GM23338 (cell line): ENCODE measurements at regions not wholly inside any gene's neighbourhood (a gene's known extent, or its start where the extent isn't known, plus 50 kb on each side); places are given as distances from the start of the nearest gene placed in this dataset.

Experiments used
- ATAC-seq: fragments of 200-7000 bp; cut with Tn5 transposase; 3 replicates; pipeline ENCODE4 v1.9.1; 2020
- DNase-seq: peaks from one replicate; pipeline ENCODE4 v3.0.0-alpha.2; 2015; ENCODE audit warnings: low spot score
- H2AFZ ChIP-seq: fragments of 200-600 bp; sonication (generic); 2 replicates; pipeline ENCODE4 v1.8.0; 2016; ENCODE audit warnings: antibody characterized with exemption, mild to moderate bottlenecking, moderate library complexity
- H3F3A ChIP-seq: fragments of 200-600 bp; sonication (generic); replicated peaks from 2 replicates; pipeline ENCODE4 v1.8.0; 2017; ENCODE audit warnings: antibody characterized with exemption, mixed run types, low read depth
- H3K27ac ChIP-seq: fragments of 200-600 bp; sonication (generic); 2 replicates; pipeline ENCODE4 v1.6.1; 2016; ENCODE audit warnings: low read depth
- H3K27me3 ChIP-seq: fragments of 200-600 bp; sonication (generic); 2 replicates; pipeline ENCODE4 v1.8.0; 2016; ENCODE audit warnings: mild to moderate bottlenecking, mixed run types, moderate library complexity; ENCODE audit not compliant: insufficient read depth
- H3K36me3 ChIP-seq: fragments of 200-600 bp; sonication (generic); 2 replicates; pipeline ENCODE4 v1.8.0; 2016; ENCODE audit warnings: mild to moderate bottlenecking; ENCODE audit not compliant: insufficient read depth
- H3K4me1 ChIP-seq: fragments of 200-600 bp; sonication (generic); 2 replicates; pipeline ENCODE4 v1.8.0; 2016; ENCODE audit warnings: mild to moderate bottlenecking, moderate library complexity; ENCODE audit not compliant: insufficient read depth
- H3K4me2 ChIP-seq: fragments of 200-600 bp; sonication (generic); 2 replicates; pipeline ENCODE4 v1.7.1; 2017; ENCODE audit warnings: mixed run types
- H3K4me3 ChIP-seq: fragments of 200-600 bp; sonication (generic); 2 replicates; pipeline ENCODE4 v1.6.1; 2016; ENCODE audit warnings: mixed run types
- H3K79me2 ChIP-seq: fragments of 200-600 bp; sonication (generic); replicated peaks from 2 replicates; pipeline ENCODE4 v1.8.0; 2017; ENCODE audit warnings: mild to moderate bottlenecking; ENCODE audit not compliant: insufficient read depth
- H3K9me2 ChIP-seq: fragments of 200-600 bp; sonication (generic); 2 replicates; pipeline ENCODE4 v1.8.0; 2017; ENCODE audit not compliant: insufficient read depth
- H4K20me1 ChIP-seq: fragments of 200-600 bp; sonication (generic); replicated peaks from 2 replicates; pipeline ENCODE4 v1.8.0; 2017; ENCODE audit warnings: mild to moderate bottlenecking; ENCODE audit not compliant: insufficient read depth
- H3K27ac Mint-ChIP-seq: 2 replicates; pipeline ENCODE4 v1.8.0; 2020; ENCODE audit warnings: inconsistent platforms, mild to moderate bottlenecking, moderate library complexity, mixed read lengths
- H3K27me3 Mint-ChIP-seq: 3 replicates; pipeline ENCODE4 v1.8.0; 2022; ENCODE audit warnings: low read depth, mild to moderate bottlenecking, moderate library complexity, mixed read lengths, inconsistent platforms; ENCODE audit not compliant: insufficient read depth, poor library complexity
- H3K36me3 Mint-ChIP-seq: 3 replicates; pipeline ENCODE4 v1.8.0; 2021; ENCODE audit warnings: low read depth, mild to moderate bottlenecking, inconsistent platforms, moderate library complexity, mixed read lengths
- H3K4me1 Mint-ChIP-seq: 3 replicates; pipeline ENCODE4 v1.8.0; 2020; ENCODE audit warnings: mild to moderate bottlenecking, inconsistent platforms, mixed read lengths
- H3K4me3 Mint-ChIP-seq: 3 replicates; pipeline ENCODE4 v1.8.0; 2021; ENCODE audit warnings: moderate library complexity, mild to moderate bottlenecking, inconsistent platforms, mixed read lengths
- H3K9me3 Mint-ChIP-seq: 3 replicates; pipeline ENCODE4 v1.8.0; 2020; ENCODE audit warnings: moderate library complexity, mild to moderate bottlenecking, inconsistent platforms, mixed read lengths
- CREB1 ChIP-seq: fragments of 250-450 bp; sonication (Bioruptor Pico); IDR thresholded peaks from 2 replicates; pipeline ENCODE4 v1.5.0; 2020; ENCODE audit warnings: low read depth, mild to moderate bottlenecking, moderate library complexity
- EZH2 ChIP-seq: fragments of 200-600 bp; sonication (generic); IDR thresholded peaks from one replicate; pipeline ENCODE4 v1.8.0; 2017; ENCODE audit warnings: antibody characterized with exemption, mild to moderate bottlenecking, low read depth; ENCODE audit not compliant: unreplicated experiment
- EZH2phosphoT487 ChIP-seq: fragments of 200-600 bp; sonication (generic); IDR thresholded peaks from one replicate; pipeline ENCODE4 v1.8.1; 2018; ENCODE audit warnings: antibody characterized with exemption; ENCODE audit not compliant: unreplicated experiment
- JUNB ChIP-seq: IDR thresholded peaks from one replicate; pipeline ENCODE4 v1.6.1; 2016; ENCODE audit warnings: antibody characterized with exemption; ENCODE audit not compliant: unreplicated experiment
- NANOG ChIP-seq: IDR thresholded peaks from 2 replicates; pipeline ENCODE4 v1.6.1; 2016; ENCODE audit warnings: antibody characterized with exemption, borderline replicate concordance
- POLR2AphosphoS5 ChIP-seq: IDR thresholded peaks from 2 replicates; pipeline ENCODE4 v1.6.1; 2016; ENCODE audit warnings: antibody characterized with exemption, low read depth
- STAT1 ChIP-seq: IDR thresholded peaks from one replicate; pipeline ENCODE4 v1.6.1; 2016; ENCODE audit warnings: antibody characterized with exemption; ENCODE audit not compliant: unreplicated experiment
- ZNF114 ChIP-seq: fragments of 250-450 bp; sonication (Bioruptor Pico); IDR thresholded peaks from 2 replicates; pipeline ENCODE4 v1.5.0; 2020; ENCODE audit warnings: mild to moderate bottlenecking, moderate library complexity
- ZNF331 ChIP-seq: fragments of 250-450 bp; sonication (Bioruptor Pico); IDR thresholded peaks from 2 replicates; pipeline ENCODE4 v1.5.0; 2020; ENCODE audit warnings: low read depth, mild to moderate bottlenecking, moderate library complexity
- TF ChIP-seq, protein P1 (sequence below): IDR thresholded peaks from 2 replicates; pipeline ENCODE4 v1.6.1; 2016; ENCODE audit warnings: antibody characterized with exemption
- TF ChIP-seq, protein P2 (sequence below): IDR thresholded peaks from one replicate; pipeline ENCODE4 v1.6.1; 2018; ENCODE audit warnings: antibody characterized with exemption; ENCODE audit not compliant: unreplicated experiment
- TF ChIP-seq, protein P3 (sequence below): fragments of 250-450 bp; sonication (Bioruptor Pico); IDR thresholded peaks from 2 replicates; pipeline ENCODE4 v1.5.0; 2020; ENCODE audit warnings: mild to moderate bottlenecking, moderate library complexity
- TF ChIP-seq, protein P4 (sequence below), 2 experiments: fragments of 200-600 bp in 1 of 2; sonication (generic) in 1 of 2; conservative IDR thresholded peaks; 2 replicates each; pipeline versions ENCODE4 v1.5.1 to v1.6.1; 2016 to 2017; ENCODE audit warnings: antibody characterized with exemption in 2 of 2, low read depth in 2 of 2, mild to moderate bottlenecking in 2 of 2, moderate library complexity in 1 of 2

DNA sequence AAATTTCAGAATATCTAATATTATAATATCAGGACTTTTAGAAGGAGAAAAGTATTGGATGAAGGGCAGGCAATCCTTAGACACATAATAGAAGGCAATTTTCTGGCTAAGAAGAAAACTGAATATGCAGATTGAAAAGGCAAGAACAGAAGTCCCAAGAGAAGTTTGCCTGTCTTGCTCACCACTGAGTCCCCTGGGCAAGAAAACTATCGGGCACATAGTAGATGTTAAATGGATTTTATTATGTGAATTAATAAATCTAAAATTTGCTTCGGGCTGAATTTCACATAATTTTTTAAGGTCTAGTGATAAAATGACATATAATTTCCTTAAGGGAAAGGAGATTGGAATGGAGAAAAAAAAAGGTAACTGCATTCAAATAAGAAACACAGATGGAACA lies 380.9 kb upstream of the GRM3 start:
- Histone ChIP-seq H3K27ac (no peak overlapping the region), H3K9me2 (no peaks in the 10 kb centered on the region), H3K79me2 (no peaks in the 10 kb centered on the region), H3K4me2 (no peak overlapping the region), H3K27me3 (no peaks in the 10 kb centered on the region), H3K36me3 (no peaks in the 10 kb centered on the region), H4K20me1 (no peaks in the 10 kb centered on the region), H3K4me3 (no peak overlapping the region), H3F3A (no peaks in the 10 kb centered on the region), H2AFZ (no peak overlapping the region), H3K4me1 (no peaks in the 10 kb centered on the region)
- no peak overlapping the region for H3K27ac Mint-ChIP-seq
- H3K36me3 Mint-ChIP-seq = no peaks in the 10 kb centered on the region
- ATAC-seq (no peak), DNase-seq (no peak)
- no peaks in the 10 kb centered on the region for H3K9me3 Mint-ChIP-seq
- no peaks in the 10 kb centered on the region for H3K27me3 Mint-ChIP-seq
- no peak overlapping the region for H3K4me3 Mint-ChIP-seq
- no peaks in the 10 kb centered on the region for H3K4me1 Mint-ChIP-seq
- TF ChIP-seq, protein P1, sequence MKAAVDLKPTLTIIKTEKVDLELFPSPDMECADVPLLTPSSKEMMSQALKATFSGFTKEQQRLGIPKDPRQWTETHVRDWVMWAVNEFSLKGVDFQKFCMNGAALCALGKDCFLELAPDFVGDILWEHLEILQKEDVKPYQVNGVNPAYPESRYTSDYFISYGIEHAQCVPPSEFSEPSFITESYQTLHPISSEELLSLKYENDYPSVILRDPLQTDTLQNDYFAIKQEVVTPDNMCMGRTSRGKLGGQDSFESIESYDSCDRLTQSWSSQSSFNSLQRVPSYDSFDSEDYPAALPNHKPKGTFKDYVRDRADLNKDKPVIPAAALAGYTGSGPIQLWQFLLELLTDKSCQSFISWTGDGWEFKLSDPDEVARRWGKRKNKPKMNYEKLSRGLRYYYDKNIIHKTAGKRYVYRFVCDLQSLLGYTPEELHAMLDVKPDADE = no peak
- TF ChIP-seq ZNF114 (CRISPR knock-in tag) (no peak), NANOG (no peak), STAT1 (no peak), EZH2phosphoT487 (no peak), EZH2 (no peak), CREB1 (CRISPR knock-in tag) (no peak), POLR2AphosphoS5 (no peak), JUNB (no peak), ZNF331 (no peak)
- TF ChIP-seq, protein P2, sequence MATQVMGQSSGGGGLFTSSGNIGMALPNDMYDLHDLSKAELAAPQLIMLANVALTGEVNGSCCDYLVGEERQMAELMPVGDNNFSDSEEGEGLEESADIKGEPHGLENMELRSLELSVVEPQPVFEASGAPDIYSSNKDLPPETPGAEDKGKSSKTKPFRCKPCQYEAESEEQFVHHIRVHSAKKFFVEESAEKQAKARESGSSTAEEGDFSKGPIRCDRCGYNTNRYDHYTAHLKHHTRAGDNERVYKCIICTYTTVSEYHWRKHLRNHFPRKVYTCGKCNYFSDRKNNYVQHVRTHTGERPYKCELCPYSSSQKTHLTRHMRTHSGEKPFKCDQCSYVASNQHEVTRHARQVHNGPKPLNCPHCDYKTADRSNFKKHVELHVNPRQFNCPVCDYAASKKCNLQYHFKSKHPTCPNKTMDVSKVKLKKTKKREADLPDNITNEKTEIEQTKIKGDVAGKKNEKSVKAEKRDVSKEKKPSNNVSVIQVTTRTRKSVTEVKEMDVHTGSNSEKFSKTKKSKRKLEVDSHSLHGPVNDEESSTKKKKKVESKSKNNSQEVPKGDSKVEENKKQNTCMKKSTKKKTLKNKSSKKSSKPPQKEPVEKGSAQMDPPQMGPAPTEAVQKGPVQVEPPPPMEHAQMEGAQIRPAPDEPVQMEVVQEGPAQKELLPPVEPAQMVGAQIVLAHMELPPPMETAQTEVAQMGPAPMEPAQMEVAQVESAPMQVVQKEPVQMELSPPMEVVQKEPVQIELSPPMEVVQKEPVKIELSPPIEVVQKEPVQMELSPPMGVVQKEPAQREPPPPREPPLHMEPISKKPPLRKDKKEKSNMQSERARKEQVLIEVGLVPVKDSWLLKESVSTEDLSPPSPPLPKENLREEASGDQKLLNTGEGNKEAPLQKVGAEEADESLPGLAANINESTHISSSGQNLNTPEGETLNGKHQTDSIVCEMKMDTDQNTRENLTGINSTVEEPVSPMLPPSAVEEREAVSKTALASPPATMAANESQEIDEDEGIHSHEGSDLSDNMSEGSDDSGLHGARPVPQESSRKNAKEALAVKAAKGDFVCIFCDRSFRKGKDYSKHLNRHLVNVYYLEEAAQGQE = no peak
- TF ChIP-seq, protein P3, sequence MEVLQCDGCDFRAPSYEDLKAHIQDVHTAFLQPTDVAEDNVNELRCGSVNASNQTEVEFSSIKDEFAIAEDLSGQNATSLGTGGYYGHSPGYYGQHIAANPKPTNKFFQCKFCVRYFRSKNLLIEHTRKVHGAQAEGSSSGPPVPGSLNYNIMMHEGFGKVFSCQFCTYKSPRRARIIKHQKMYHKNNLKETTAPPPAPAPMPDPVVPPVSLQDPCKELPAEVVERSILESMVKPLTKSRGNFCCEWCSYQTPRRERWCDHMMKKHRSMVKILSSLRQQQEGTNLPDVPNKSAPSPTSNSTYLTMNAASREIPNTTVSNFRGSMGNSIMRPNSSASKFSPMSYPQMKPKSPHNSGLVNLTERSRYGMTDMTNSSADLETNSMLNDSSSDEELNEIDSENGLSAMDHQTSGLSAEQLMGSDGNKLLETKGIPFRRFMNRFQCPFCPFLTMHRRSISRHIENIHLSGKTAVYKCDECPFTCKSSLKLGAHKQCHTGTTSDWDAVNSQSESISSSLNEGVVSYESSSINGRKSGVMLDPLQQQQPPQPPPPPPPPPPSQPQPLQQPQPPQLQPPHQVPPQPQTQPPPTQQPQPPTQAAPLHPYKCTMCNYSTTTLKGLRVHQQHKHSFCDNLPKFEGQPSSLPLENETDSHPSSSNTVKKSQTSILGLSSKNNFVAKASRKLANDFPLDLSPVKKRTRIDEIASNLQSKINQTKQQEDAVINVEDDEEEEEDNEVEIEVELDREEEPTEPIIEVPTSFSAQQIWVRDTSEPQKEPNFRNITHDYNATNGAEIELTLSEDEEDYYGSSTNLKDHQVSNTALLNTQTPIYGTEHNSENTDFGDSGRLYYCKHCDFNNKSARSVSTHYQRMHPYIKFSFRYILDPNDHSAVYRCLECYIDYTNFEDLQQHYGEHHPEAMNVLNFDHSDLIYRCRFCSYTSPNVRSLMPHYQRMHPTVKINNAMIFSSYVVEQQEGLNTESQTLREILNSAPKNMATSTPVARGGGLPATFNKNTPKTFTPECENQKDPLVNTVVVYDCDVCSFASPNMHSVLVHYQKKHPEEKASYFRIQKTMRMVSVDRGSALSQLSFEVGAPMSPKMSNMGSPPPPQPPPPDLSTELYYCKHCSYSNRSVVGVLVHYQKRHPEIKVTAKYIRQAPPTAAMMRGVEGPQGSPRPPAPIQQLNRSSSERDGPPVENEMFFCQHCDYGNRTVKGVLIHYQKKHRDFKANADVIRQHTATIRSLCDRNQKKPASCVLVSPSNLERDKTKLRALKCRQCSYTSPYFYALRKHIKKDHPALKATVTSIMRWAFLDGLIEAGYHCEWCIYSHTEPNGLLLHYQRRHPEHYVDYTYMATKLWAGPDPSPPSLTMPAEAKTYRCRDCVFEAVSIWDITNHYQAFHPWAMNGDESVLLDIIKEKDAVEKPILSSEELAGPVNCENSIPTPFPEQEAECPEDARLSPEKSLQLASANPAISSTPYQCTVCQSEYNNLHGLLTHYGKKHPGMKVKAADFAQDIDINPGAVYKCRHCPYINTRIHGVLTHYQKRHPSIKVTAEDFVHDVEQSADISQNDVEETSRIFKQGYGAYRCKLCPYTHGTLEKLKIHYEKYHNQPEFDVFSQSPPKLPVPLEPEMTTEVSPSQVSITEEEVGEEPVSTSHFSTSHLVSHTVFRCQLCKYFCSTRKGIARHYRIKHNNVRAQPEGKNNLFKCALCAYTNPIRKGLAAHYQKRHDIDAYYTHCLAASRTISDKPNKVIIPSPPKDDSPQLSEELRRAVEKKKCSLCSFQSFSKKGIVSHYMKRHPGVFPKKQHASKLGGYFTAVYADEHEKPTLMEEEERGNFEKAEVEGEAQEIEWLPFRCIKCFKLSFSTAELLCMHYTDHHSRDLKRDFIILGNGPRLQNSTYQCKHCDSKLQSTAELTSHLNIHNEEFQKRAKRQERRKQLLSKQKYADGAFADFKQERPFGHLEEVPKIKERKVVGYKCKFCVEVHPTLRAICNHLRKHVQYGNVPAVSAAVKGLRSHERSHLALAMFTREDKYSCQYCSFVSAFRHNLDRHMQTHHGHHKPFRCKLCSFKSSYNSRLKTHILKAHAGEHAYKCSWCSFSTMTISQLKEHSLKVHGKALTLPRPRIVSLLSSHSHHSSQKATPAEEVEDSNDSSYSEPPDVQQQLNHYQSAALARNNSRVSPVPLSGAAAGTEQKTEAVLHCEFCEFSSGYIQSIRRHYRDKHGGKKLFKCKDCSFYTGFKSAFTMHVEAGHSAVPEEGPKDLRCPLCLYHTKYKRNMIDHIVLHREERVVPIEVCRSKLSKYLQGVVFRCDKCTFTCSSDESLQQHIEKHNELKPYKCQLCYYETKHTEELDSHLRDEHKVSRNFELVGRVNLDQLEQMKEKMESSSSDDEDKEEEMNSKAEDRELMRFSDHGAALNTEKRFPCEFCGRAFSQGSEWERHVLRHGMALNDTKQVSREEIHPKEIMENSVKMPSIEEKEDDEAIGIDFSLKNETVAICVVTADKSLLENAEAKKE = no peak
- TF ChIP-seq, protein P4, sequence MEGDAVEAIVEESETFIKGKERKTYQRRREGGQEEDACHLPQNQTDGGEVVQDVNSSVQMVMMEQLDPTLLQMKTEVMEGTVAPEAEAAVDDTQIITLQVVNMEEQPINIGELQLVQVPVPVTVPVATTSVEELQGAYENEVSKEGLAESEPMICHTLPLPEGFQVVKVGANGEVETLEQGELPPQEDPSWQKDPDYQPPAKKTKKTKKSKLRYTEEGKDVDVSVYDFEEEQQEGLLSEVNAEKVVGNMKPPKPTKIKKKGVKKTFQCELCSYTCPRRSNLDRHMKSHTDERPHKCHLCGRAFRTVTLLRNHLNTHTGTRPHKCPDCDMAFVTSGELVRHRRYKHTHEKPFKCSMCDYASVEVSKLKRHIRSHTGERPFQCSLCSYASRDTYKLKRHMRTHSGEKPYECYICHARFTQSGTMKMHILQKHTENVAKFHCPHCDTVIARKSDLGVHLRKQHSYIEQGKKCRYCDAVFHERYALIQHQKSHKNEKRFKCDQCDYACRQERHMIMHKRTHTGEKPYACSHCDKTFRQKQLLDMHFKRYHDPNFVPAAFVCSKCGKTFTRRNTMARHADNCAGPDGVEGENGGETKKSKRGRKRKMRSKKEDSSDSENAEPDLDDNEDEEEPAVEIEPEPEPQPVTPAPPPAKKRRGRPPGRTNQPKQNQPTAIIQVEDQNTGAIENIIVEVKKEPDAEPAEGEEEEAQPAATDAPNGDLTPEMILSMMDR (conservative IDR thresholded peaks at IDR 0.05; ENCODE audit: low read depth in 2 of 2) = no peak
